Upper lobe of left lung (tissue), 4 donors: ENCODE measurements at regions not wholly inside any gene's neighbourhood (a gene's known extent, or its start where the extent isn't known, plus 50 kb on each side); places are given as distances from the start of the nearest gene placed in this dataset.

Source experiments
- POLR2A ChIP-seq, 4 donors: fragments of 450-650 bp; IDR thresholded peaks; one replicate each; pipeline ENCODE4 v1.5.1; 2016 to 2017; ENCODE audit warnings: antibody characterized with exemption in 4 of 4, mild to moderate bottlenecking in 2 of 4
- POLR2AphosphoS5 ChIP-seq, 2 donors: sonication (generic); formaldehyde crosslinking; IDR thresholded peaks; one replicate each; pipeline ENCODE4 v1.5.1; 2017; ENCODE audit warnings: antibody characterized with exemption in 2 of 2
- TF ChIP-seq, protein P1 (sequence below), 6 experiments: fragments of 450-650 bp in 4 of 6; fragments of 200-600 bp in 2 of 6; sonication (generic) in 2 of 6; IDR thresholded peaks; one replicate each; pipeline ENCODE4 v1.5.1; 2016 to 2019; ENCODE audit warnings: antibody characterized with exemption in 6 of 6

DNA sequence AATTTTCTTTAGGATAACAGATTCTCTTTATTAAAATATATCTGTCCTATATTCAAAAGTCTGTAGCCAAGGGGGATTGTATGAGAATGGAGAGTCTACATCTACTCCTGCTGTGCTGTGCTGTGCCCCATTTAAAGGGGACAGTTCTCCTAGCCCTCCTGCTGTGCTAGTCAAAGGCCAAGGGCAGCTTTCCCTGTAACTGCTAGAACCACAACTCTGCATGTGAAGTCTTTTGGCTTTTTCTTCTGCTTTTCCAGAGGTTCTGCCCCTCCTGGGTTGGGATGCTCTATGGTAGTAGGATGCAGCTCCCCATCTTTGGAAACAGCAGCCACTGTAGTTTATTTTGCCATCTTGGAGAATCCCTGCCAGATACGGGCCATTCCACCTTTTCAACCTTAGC is 197.5 kb upstream of the JUN start:
- TF ChIP-seq, protein P1, sequence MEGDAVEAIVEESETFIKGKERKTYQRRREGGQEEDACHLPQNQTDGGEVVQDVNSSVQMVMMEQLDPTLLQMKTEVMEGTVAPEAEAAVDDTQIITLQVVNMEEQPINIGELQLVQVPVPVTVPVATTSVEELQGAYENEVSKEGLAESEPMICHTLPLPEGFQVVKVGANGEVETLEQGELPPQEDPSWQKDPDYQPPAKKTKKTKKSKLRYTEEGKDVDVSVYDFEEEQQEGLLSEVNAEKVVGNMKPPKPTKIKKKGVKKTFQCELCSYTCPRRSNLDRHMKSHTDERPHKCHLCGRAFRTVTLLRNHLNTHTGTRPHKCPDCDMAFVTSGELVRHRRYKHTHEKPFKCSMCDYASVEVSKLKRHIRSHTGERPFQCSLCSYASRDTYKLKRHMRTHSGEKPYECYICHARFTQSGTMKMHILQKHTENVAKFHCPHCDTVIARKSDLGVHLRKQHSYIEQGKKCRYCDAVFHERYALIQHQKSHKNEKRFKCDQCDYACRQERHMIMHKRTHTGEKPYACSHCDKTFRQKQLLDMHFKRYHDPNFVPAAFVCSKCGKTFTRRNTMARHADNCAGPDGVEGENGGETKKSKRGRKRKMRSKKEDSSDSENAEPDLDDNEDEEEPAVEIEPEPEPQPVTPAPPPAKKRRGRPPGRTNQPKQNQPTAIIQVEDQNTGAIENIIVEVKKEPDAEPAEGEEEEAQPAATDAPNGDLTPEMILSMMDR (IDR thresholded peaks at IDR 0.05): no peak
- TF ChIP-seq POLR2AphosphoS5 (IDR thresholded peaks at IDR 0.05) (no peak), POLR2A (IDR thresholded peaks at IDR 0.05) (no peak)
